NCI-H2081 (cell line): ENCODE measurements at regions not wholly inside any gene's neighbourhood (a gene's known extent, or its start where the extent isn't known, plus 50 kb on each side); places are given as distances from the start of the nearest gene placed in this dataset.
"Not testable (repeated sequence)": the region's sequence is repeated elsewhere in the genome, so short reads cannot be mapped to it uniquely, and the experiment has no call there.

Experiments used
- DNase-seq, 2 experiments: peaks; one replicate each; lab custom pipeline; 2025; lab: John Stamatoyannopoulos, UW

DNA sequence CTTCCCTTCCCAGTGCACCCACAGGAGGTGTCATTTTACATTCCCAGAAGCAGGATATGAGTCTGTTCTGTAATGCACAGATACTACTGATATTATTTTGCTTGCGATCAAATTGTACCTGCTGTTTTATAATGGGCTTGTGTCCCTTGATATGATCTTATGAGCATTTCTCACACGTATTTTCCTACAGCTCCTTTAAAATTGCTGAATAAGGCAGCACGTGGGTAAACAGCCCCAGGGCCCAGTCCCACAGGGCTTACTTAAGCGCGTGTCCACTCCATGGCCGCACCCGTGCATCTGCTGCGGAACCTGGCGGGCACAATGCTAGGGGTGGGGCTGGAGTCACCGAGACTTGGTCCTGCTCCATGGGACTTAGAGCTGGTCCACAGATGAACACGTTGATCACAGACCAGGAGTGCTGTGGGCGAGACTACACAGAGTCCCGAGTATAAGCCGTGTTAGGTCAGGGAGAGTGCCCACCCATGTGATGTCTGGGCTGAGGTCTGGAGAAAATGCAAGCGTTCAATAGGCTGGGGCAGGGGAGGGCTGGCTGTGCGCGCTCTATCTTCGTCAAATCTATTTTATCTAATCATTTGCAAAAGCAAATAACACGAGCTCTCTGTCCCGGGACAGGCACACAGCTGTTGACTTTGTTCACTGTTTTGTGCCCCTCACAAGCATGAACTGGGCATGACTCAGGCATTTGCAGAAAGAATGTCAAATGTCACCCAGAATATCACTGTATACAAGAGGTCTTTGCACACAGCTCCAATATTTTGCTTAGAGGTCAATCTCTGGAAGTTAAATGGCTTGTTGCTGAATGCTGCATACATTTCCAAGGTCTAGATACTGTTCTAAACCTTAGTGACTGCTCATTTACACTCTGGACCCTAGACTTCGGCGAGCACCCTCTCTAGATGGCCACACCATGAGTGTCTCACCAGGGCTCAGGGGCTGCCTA lies 119.3 kb downstream of the CRYAA start:
- DNase-seq, result peak in 1 of 2 experiments; percentile 6

DNA sequence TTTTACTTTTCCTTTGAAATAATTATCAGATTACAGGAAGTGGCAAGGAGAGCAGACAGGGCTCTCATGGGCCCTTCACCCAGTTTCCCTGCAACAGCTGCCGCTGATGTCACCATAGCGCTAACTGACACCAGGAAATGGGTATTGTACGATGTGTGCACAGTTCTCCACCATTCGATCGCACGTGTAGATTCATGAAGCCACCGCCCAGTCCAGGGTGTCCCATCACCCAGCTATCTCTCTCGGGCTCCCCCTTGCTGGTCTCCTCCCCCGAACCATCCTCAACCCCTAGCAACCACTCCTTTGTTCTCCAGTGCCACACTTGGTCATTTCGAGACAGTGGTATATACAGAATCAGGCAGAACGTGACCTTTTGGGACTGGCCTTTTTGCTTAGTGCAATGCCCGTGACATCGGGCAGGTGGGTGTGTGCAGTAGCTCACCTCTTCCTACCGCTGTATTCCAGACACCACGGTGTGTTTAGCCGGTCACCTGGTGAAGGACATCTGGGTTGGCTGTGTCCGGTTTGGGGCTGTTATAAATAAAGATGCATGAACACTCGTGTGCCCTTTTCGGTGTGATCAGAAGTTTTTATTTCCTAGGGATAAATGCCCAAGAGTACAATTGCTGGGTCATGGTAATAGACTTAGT lies 118.4 kb downstream of the CRYAA start:
- DNase-seq, result peak in 1 of 2 experiments; percentile 17

DNA sequence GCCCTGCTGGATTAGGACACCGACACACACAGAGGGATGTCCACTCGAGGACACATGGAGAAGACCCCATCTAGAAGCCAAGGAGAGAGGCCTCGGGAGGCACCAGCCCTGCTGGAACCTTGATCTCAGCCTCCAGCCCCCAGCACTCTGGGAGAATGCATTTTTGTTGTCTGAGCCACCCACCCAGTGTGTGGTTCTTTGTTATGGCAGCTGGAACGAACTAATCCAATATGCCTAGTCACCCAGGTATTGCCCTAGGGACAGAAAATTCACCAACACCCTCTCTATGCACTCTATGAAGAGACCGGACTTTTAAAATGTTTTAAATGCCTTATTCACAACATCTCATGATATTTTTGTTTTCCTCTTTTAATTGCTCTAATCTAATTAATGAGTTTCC lies 117.4 kb downstream of the CRYAA start:
- DNase-seq, result no peak

DNA sequence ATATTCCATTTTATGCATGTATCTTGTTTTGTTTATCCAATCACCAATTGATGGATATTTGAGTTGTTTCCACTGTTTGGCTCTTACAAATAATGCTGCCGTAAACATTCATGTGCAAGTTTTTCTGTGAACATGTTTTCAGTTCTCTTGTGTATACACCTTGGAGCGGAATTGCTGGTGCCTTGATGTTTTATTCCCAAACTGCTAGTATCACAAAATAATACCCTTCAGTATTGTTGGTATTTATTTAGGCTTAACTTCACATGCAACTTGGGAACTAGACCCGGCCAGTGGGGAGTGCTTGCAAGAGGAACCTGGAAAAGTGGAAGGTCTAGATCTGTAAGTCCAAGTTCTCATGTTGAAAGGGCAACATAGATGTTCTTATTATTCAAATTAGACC lies 115.9 kb downstream of the CRYAA start:
- no peak for DNase-seq

DNA sequence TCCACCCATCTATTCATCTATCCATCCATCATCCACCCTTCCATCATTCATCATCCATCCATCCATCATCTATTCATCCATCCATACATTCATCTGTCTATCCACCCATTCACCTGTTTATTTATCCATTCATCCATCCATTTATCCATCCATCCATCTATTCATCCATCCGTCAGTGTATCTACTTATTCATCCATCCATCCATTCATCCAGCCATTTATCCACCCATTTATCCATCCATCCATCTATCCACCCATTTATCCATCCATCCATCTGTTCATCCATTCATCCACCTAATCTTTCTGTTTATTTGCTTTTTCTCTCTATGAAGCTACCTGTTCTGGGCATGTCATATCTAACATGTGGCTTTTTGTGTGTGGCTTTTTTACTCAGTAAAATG lies 115.4 kb downstream of the CRYAA start:
- DNase-seq, result no peak

DNA sequence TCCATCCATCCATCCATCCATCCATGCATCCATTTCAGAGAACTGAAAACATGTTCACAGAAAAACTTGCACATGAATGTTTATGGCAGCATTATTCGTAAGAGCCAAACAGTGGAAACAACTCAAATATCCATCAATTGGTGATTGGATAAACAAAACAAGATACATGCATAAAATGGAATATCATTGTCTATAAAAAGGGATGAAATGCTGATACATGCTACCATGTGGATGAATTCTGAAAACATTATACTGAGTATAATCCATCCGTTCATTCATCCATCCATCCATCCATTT lies 115.1 kb downstream of the CRYAA start:
- not testable (repeated sequence) for DNase-seq

DNA sequence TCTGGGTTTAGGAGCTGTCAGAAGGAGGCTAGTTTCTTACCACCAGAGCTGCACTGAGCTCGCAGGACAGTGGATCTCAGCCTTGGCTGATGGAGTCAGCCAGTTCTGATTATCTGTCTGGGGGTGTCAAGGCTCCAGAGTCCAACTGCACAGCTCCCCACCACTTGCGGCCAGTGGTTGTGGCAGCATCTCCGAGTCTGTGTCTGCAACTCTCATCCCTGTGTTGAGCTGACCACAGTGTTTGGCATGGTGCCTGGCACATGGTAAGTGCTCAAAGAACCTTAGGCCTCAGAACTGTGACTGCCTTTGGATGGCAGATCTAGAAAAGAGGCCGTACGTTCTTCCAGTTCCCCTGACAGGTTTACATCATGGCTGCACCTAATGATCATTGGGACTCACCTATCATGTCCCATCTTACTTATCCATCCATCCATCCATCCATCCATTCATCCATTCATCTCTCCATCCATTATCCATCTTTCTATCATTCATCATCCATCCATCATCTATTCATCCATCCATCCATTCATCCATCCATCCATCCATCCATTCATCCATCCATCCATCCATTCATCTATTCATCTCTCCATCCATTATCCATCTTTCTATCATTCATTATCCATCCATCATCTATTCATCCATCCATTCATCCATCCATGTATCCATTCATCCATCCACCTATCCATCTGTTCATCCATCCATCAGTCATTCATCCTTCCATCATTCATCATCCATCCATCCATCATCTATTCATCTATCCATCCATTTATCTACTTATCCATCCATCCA lies 114.5 kb downstream of the CRYAA start:
- DNase-seq, result no peak

DNA sequence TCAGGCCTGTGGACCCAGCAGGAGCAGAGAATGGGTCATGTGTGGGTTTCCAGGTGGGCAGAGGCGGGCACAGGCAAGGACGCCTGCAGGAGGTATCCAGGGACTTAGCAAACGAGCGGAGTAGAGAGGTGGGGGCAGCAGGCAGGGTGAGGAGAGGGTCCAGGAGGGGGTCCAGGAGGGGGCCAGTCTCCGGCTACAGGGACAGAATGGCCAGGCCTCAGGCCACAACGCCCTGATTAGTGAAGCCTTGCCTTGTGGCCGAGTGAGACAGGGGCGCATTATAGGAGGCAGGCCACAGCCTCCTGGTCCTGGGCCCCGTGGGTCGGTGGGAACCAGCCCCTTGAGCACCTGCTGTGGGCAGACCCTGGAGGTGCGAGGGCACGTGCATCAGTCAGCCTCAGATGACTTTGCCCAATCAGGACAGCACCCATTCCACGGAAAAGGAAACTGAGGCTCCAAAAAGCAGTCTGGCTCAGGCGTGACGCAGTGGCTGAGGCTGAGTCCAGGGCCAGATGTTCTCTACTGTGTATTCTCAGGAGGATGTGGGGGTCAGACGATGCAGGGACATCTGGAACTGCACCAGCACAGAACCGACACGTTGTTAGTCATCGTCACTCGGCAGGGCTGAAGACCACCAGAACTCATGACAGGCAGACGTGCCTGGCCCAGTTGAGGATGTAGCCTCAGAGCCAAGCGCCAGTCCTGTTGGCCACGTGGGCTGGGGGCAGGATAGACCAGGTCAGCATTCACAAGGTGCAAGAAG lies 113.7 kb downstream of the CRYAA start:
- DNase-seq, result no peak

DNA sequence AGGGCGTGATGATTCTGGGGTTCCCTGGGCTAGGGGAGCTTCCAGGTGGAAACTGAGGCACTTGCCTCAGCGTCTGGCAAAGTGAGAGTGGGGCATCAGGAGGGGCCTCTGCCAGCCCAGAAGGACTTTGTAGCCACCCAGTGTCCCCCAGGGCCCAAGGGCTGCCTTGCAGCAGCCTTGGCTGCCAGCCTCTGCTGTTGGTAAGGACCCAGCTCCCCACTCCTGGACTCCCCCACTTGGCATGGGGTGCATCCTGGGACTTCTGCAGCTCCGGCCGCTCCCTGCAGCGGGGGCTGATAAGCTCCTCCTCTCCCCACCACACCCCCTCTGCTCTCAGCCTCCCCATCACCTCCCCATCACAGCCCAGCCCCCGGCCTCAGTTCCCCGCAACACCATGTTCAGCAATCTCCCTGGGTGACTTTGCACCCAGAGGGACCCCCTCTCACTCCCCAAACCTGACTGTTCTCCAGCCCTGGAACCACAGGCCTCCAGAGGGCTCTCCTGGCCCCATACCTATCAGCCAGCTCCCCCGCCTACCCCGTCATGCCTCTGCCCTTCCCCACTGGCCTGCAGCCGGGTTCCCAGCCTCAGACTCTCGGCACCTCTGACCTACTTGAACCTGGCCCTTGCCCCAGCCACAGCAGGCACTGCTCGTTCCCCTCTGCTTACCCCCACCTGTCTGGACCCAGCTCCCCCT lies 113.0 kb downstream of the CRYAA start:
- DNase-seq, result no peak

DNA sequence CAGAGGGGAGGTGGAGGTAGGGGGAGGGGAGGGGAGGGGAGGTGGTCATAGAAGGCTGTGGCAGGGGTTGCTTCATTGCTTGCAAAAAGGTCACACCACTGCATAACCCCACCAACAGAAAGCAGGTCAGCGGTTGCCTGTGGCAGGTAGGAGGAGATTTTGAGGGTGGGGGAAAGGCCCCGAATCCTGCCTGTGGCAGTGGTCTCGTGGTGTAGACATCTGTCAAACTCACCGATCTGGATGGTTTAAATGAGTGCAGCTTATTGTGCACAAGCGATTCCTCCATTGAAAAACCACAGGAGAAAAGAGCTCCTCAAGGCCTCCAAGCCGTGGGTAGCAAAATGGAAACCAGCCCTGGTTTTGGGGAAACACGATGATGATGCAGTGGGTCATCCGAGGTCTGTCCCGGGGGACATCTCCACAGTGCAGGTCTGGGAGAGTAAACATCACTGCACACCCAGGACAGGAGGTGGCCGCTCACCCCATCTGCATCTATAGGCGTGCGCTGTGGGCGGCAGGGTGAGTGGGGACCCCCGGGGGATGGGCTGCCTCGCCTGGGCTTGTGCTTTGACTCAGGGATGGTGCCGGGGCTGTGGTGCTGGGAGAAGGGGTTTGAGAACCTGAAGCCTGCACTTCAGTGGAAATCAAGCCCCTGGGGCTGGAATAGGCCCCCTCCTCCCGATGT lies 112.3 kb downstream of the CRYAA start:
- DNase-seq, result no peak

DNA sequence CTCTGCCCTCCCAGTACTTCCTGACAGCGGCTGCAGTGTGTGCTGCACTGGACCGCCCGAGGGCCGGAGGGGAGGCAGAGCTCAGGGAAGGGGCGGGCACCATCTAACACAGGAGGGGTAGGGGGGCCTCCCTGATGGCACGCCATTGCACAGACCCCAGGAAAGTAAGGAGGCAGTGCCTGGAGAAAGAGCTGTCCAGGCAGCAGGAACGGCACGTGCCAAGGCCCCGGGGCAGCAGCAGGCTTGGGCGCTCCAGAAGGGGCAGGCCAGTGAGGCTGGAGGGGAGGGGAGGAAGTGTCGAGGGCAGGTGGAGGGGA lies 110.7 kb downstream of the CRYAA start:
- no peak for DNase-seq

DNA sequence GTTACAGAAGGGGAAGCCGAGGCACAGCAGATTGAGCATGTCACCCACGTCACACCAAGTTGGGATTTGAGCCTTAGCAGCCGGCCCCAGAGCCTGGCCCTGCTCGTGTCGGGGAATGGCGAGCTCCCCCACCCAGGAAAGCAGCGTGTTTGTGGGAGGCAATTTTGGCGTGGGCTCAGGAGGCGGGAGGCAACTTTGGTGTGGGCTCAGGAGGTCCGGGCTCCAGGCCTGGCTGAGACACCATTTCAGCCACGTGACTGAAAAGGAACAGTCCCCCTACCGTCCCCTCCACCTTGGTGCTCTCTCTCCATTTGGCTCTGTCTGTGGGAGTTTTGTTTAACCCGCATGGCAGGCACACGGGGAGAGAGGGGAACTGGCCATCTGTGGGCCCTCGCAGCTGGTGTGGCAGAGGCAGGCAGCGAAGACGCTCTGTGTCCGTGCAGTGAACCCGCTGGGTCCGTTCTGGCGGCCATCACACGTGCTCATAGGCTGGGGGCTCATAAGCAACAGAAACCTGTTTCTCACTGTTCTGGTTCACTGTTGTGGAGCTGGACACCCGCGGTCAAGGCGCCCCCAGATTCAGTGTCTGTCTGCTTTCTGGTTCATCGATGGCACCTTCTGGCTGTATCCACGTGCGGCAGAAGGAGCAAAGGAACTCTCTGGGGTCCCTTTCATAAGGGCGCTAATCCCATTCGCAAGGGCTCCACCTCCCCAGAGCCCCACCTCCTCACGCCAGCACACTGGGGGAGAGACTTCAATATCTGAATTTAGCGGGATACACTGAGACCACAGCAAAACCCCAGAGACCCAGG lies 110.2 kb downstream of the CRYAA start:
- DNase-seq, result no peak

DNA sequence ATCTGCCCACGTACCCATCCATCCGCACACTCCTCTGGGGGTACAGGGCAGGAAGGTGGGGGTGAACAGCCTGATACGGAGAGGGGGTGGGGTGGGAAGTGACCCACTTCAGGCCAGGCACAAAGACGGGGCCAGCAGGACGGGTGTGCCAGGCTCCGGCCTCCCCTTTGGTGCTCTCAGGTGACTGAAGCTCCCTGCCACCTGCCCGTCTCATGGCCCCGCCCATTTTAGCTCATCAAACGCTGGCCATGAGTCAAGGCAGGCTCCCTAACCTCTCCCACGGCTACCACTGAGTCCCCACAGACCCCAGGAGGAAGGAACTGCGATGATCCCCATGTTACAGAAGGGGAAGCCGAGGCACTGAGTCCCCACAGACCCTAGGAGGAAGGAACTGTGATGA lies 109.6 kb downstream of the CRYAA start:
- DNase-seq, result no peak

DNA sequence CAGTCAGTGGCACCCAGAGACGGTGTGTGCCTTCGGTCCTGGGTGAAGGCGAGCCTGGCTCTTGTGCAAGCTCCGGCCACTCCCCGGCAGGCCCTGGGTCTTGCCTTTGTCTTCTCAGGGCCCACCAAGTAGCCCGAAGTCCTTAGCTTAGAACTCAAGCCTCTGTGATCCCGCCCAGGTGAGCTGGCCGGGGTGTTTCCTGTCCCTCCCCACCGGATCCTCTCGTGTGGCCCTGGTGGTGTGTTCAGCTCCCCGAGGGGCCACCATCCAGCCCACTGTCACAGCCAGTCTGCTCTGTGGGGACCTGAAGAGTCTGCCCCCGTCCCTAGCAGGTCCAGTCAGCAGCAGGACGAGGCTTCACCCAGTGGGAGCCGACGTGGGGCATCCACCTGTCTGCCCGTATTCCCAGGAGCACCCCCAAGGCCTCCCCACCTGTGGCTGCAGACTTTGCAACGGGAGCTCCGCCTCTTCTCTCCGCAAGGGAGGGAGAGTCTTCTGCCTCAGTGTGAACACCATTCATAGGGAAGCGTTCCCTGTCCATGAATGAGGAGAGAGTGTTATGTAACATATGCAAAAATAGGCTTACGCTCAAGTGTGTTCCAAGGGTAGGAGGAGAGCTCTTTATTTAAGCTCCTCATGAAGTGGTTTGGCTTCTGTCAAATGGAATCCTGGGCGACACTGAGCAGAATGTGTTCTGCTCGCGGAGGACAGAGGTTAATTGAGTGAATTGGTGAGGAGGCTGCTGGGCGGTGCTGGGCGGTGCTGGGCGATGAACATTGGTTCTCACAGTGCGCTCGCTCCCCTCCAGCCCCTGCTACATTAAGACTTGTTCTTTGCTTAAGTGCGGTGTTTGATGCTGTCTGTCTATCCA lies 108.9 kb downstream of the CRYAA start:
- no peak for DNase-seq

DNA sequence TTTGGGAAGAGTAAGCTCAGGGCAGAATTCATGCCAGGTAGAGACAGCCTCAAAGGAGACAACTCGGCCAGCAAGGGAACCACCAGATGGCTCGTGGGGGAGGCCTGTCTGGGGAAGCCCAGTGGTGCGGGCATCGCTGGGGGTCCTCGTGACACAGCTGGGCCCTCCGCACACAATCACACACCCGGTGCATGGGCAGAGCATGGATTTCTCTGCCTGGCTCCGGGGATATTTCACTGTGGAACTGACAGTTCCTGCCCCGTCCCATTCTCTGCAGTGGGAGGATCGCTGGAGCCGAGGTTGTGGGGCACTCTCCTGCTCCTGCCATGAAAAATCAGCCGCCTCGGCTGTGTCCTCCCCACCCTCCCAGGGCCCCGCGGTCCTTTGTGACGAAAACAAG lies 108.0 kb downstream of the CRYAA start:
- no peak for DNase-seq

DNA sequence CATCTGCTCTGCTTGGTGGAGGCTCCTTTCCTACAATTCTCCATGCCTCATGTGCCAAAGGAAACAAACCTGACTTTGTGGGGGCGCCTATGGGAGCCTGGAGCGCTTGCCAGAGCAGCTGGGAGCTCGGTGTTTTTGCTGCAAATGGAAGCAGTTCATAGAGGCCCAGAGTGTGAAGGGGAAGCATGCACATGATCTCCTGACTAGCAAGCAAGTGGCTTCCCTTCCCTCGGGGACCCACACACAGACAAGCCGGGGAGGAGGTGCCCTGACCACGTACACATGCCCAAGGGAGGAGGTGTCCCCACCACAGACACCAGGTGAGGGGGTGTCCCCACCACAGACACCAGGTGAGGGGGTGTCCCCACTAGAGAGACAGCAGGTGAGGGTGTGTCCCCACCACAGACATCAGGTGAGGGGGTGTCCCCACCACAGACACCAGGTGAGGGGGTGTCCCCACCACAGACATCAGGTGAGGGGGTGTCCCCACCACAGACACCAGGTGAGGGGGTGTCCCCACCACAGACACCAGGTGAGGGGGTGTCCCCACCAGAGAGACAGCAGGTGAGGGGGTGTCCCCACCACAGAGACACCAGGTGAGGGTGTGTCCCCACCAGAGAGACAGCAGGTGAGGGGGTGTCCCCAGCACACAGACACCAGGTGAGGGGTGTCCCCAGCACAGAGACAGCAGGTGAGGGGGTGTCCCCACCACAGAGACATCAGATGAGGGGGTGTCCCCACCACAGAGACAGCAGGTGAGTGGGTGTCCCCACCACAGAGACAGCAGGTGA lies 106.8 kb downstream of the CRYAA start:
- no peak for DNase-seq

DNA sequence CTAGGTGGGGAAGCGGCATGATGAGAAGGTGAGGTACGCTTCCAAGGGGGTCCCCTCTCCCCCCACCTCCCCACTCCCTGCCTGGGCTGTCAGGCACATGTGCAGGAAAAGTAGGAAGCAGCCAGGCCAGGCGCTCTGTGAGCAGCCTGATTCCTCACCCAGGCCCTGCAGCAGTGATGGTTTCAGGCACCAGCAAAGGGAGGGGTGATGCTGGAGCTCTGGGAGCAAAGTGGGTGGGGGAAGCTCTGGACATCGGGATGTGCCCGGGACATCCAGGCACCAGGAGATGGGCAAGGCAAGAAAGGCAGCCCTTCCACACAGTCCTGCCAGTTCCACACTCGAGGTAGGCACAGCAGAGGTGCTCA lies 106.1 kb downstream of the CRYAA start:
- no peak for DNase-seq
